ENCODE measurements at regions not wholly inside any gene's neighbourhood (a gene's known extent, or its start where the extent isn't known, plus 50 kb on each side); places are given as distances from the start of the nearest gene placed in this dataset.

DNA sequence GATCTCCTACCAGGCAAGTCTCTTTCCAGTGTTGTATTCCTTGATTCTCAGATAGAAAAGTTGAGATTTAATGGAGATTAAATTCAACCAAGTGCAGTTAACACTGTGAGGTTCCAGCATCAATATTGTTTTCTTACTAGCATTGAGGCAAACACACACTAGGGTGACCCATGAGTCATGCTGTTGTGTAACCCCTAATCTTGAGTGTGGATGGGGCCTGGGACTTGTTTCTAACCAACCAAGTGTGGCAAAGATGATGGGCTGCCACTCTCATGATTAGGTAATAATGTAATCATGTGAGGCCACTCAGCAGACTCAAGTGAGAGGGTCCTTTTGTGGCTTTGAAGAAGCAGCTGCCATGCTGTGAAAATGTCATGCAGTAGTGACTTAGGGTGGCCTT lies 394.2 kb downstream of the IRX2 start:
- no peak for TF ChIP-seq CTCF (conservative IDR thresholded peaks at IDR 0.05; ENCODE audit: low read length)
- TF ChIP-seq EZH2phosphoT487 (IDR thresholded peaks at IDR 0.05; ENCODE audit: borderline replicate concordance), result no peak
- H3K36me3 ChIP-seq (ENCODE audit: insufficient read depth, low read length), result no peaks in the 10 kb centered on the region
- H4K20me1 ChIP-seq (ENCODE audit: insufficient read depth, low read length, poor library complexity, severe bottlenecking), result no peaks in the 10 kb centered on the region

DNA sequence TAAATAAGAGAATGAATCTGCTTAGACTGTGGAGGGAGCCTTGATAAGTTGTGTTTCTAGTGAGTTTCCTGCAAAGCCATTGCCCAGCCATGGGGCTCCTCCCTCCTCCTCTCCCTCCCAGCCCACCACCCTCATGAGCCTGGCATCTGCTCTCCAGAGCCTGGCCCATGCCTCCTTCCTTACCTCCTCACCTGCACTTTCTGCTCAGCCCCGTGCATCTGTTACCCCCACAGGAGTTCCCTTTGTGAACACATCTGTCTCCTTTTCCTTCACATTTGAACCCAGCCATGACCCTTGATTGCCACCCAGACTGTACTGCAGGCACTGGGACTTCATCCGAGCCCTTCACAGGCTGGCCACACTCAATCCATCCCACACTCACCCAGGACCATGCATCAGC lies 395.6 kb downstream of the IRX2 start:
- no peak for TF ChIP-seq EZH2phosphoT487 (IDR thresholded peaks at IDR 0.05; ENCODE audit: borderline replicate concordance)
- no peak for TF ChIP-seq CTCF (conservative IDR thresholded peaks at IDR 0.05; ENCODE audit: low read length)
- Histone ChIP-seq H3K4me2 (ENCODE audit: low read depth, low read length, poor library complexity, severe bottlenecking) (no peak overlapping the region), H3K36me3 (ENCODE audit: insufficient read depth, low read length) (no peaks in the 10 kb centered on the region), H3K9me2 (replicated peaks; ENCODE audit: low read depth, low read length) (no peaks in the 10 kb centered on the region), H3K9me3 (ENCODE audit: insufficient read depth, low read depth, low read length) (no peaks in the 10 kb centered on the region; the same call in 1 of the 2 replicates), H3K4me1 (ENCODE audit: insufficient read depth, low read length, poor library complexity, severe bottlenecking) (no peaks in the 10 kb centered on the region), H3F3A (ENCODE audit: low read depth) (no peaks in the 10 kb centered on the region), H4K20me1 (ENCODE audit: insufficient read depth, low read length, poor library complexity, severe bottlenecking) (no peaks in the 10 kb centered on the region), H2AFZ (ENCODE audit: low read length) (no peak overlapping the region), H3K27me3 (ENCODE audit: insufficient read depth, low read length, poor library complexity, severe bottlenecking) (no peaks in the 10 kb centered on the region), H3K4me3 (ENCODE audit: low read length, poor library complexity, severe bottlenecking) (no peak overlapping the region), H3K79me2 (ENCODE audit: insufficient read depth, low read length) (no peaks in the 10 kb centered on the region), H3K9ac (ENCODE audit: low read depth, low read length, poor library complexity, severe bottlenecking) (no peak overlapping the region)

More for the DNA sequence above, 394.2 kb downstream of the IRX2 start:
- Histone ChIP-seq H3K9ac (ENCODE audit: low read depth, low read length, poor library complexity, severe bottlenecking) (no peak overlapping the region), H3K4me2 (ENCODE audit: low read depth, low read length, poor library complexity, severe bottlenecking) (no peak overlapping the region), H3K79me2 (ENCODE audit: insufficient read depth, low read length) (no peaks in the 10 kb centered on the region), H3K4me3 (ENCODE audit: low read length, poor library complexity, severe bottlenecking) (no peak overlapping the region), H3F3A (ENCODE audit: low read depth) (no peaks in the 10 kb centered on the region), H2AFZ (ENCODE audit: low read length) (no peak overlapping the region), H3K9me2 (replicated peaks; ENCODE audit: low read depth, low read length) (no peaks in the 10 kb centered on the region), H3K9me3 (ENCODE audit: insufficient read depth, low read depth, low read length) (peaks cover 2% of the 10 kb centered on the region; the same call in 1 of the 2 replicates), H3K4me1 (ENCODE audit: insufficient read depth, low read length, poor library complexity, severe bottlenecking) (no peaks in the 10 kb centered on the region), H3K27me3 (ENCODE audit: insufficient read depth, low read length, poor library complexity, severe bottlenecking) (no peaks in the 10 kb centered on the region)

DNA sequence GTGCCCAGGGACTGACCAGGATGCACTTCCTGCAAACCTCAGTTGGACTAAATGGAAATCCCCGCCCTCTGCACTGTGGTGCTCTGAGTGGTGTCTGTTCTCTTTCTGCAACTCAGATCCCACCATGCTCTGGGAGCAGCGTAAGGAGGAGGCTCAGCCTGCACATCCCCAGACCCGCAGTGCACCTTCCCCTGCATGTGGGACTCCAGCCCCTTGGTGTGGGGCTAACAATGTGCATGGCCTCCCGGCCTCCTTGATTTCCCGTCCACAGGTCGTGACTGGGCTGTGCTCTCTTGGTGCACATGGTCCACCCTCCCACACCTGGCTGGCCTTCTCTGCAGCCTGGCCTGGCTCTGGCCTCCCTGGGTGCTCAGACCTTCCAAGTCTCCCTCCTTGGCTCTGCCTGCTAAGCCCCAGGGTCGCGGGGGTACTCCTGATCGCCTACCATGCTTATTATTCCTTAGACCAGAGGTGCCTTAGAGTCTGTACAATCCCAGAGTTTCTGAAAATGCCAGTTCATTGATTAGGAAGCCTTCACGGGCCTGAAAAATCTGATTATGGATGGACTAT lies 397.5 kb downstream of the IRX2 start:
- H3K4me3 ChIP-seq (ENCODE audit: low read length, poor library complexity, severe bottlenecking), result no peak overlapping the region
- H3F3A ChIP-seq (ENCODE audit: low read depth), result no peaks in the 10 kb centered on the region
- no peaks in the 10 kb centered on the region for H3K79me2 ChIP-seq (ENCODE audit: insufficient read depth, low read length)
- no peak for TF ChIP-seq EZH2phosphoT487 (IDR thresholded peaks at IDR 0.05; ENCODE audit: borderline replicate concordance)
- TF ChIP-seq CTCF (conservative IDR thresholded peaks at IDR 0.05; ENCODE audit: low read length), result no peak
- no peaks in the 10 kb centered on the region for H3K36me3 ChIP-seq (ENCODE audit: insufficient read depth, low read length)
- H4K20me1 ChIP-seq (ENCODE audit: insufficient read depth, low read length, poor library complexity, severe bottlenecking), result no peaks in the 10 kb centered on the region
- no peaks in the 10 kb centered on the region for H3K4me1 ChIP-seq (ENCODE audit: insufficient read depth, low read length, poor library complexity, severe bottlenecking)
- H3K9ac ChIP-seq (ENCODE audit: low read depth, low read length, poor library complexity, severe bottlenecking), result no peak overlapping the region
- no peaks in the 10 kb centered on the region for H3K9me2 ChIP-seq (replicated peaks; ENCODE audit: low read depth, low read length)
- no peaks in the 10 kb centered on the region for H3K27me3 ChIP-seq (ENCODE audit: insufficient read depth, low read length, poor library complexity, severe bottlenecking)
- no peak overlapping the region for H3K4me2 ChIP-seq (ENCODE audit: low read depth, low read length, poor library complexity, severe bottlenecking)
- no peaks in the 10 kb centered on the region; the same call in 1 of the 2 replicates for H3K9me3 ChIP-seq (ENCODE audit: insufficient read depth, low read depth, low read length)
- H2AFZ ChIP-seq (ENCODE audit: low read length), result no peak overlapping the region

Data from Loucy (cell line).